Osteoblast (primary cell): ENCODE measurements at regions not wholly inside any gene's neighbourhood (a gene's known extent, or its start where the extent isn't known, plus 50 kb on each side); places are given as distances from the start of the nearest gene placed in this dataset.

ENCODE experiments used
- DNase-seq: peaks from one replicate; pipeline ENCODE4 v3.0.0; 2011; ENCODE audit warnings: low spot score, mixed read lengths; ENCODE audit not compliant: insufficient read length; ENCODE audit errors: missing footprints
- H2AFZ ChIP-seq: 2 replicates; pipeline ENCODE4 v1.6.0; 2011; ENCODE audit warnings: mild to moderate bottlenecking, low read length
- H3K27ac ChIP-seq: 2 replicates; pipeline ENCODE4 v1.5.1; 2011; ENCODE audit warnings: mild to moderate bottlenecking, low read depth, low read length, moderate library complexity
- H3K27me3 ChIP-seq: 2 replicates; pipeline ENCODE4 v1.6.0; 2012; ENCODE audit warnings: mild to moderate bottlenecking, control low read depth, inconsistent platforms, low read length, moderate library complexity; ENCODE audit not compliant: insufficient read depth
- H3K36me3 ChIP-seq: 2 replicates; pipeline ENCODE4 v1.5.1; 2011; ENCODE audit warnings: mild to moderate bottlenecking, low read length, control low read depth, moderate library complexity; ENCODE audit not compliant: insufficient read depth
- H3K4me1 ChIP-seq: 2 replicates; pipeline ENCODE4 v1.5.1; 2011; ENCODE audit warnings: mild to moderate bottlenecking, low read length, control low read depth, moderate library complexity; ENCODE audit not compliant: insufficient read depth
- H3K4me2 ChIP-seq: 2 replicates; pipeline ENCODE4 v1.6.0; 2011; ENCODE audit warnings: mild to moderate bottlenecking, low read length; ENCODE audit not compliant: insufficient read depth
- H3K4me3 ChIP-seq: fragments of 200-600 bp; sonication (generic); 3 replicates; pipeline ENCODE4 v1.5.1; 2012; ENCODE audit warnings: mild to moderate bottlenecking, low read length, inconsistent platforms; ENCODE audit not compliant: insufficient read depth
- H3K79me2 ChIP-seq: 2 replicates; pipeline ENCODE4 v1.6.0; 2012; ENCODE audit warnings: mild to moderate bottlenecking, low read length, control low read depth, inconsistent platforms; ENCODE audit not compliant: insufficient read depth
- H3K9me3 ChIP-seq: 2 replicates; pipeline ENCODE4 v1.5.1; 2011; ENCODE audit warnings: low read depth, low read length, control low read depth
- H4K20me1 ChIP-seq: 2 replicates; pipeline ENCODE4 v1.6.0; 2012; ENCODE audit warnings: mild to moderate bottlenecking, low read length, control low read depth; ENCODE audit not compliant: insufficient read depth
- CTCF ChIP-seq: IDR thresholded peaks from 2 replicates; pipeline ENCODE4 v1.5.1; 2011; ENCODE audit warnings: mild to moderate bottlenecking, low read depth, low read length, moderate library complexity; ENCODE audit errors: extremely low read depth

DNA sequence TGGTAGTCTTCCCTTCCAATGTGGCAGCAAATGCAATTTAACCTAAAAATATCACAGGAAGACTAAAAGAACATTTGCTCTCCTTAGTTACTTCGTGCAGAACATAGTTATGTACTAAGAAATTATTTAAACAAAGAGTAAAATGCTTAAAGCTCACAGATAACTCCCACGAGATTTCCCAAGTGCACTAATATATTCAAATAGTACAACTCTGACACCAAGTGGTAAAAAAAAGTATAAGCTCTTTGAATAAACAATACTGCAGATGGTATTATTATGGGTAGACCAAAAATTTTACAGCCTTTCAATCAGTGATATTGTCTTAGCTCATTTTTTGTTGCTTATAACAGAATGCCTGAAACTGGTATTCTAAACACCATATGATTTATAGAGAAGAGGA lies 52.8 kb upstream of the FILIP1 start:
- H3K79me2 ChIP-seq, result no peaks in the 10 kb centered on the region
- no peaks in the 10 kb centered on the region for H3K27me3 ChIP-seq
- no peaks in the 10 kb centered on the region for H3K9me3 ChIP-seq
- H2AFZ ChIP-seq, result no peak overlapping the region
- no peaks in the 10 kb centered on the region for H3K36me3 ChIP-seq
- no peaks in the 10 kb centered on the region for H3K4me1 ChIP-seq
- no peaks in the 10 kb centered on the region for H4K20me1 ChIP-seq
- TF ChIP-seq CTCF, result peak; percentile 46
- H3K4me3 ChIP-seq, result no peak overlapping the region
- H3K4me2 ChIP-seq, result no peak overlapping the region
- H3K27ac ChIP-seq, result no peak overlapping the region
- no peak for DNase-seq

DNA sequence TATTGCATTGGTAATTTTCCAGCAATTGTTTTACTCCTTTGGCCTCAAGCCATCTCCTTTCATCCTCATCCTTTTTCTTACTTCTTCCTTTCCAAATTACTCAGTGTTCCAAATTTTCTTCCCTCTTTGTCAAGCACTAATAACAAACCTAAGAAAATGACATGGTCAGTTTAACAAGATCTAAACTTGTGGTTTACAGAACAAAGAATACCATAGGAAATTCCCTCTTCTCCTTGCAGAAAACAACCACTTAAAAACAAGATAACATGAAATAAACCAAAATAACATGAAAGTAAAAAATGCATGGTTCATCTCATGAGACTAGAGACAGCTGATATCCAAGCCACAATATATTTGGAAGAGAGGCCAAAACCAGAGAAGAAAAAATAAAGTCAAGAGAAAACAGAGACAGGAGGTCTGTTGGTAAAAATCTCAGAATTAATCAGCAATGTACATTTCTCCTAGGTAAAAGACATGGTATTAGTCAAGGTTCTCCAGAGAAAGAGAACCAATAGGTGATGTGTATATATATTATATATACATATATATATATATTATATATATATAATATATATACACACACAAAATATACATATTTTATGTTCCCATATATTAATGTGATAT lies 51.0 kb upstream of the SENP6 start:
- H3K4me1 ChIP-seq, result no peaks in the 10 kb centered on the region
- no peak overlapping the region for H2AFZ ChIP-seq
- no peak for DNase-seq
- no peaks in the 10 kb centered on the region for H3K79me2 ChIP-seq
- no peaks in the 10 kb centered on the region for H4K20me1 ChIP-seq
- H3K36me3 ChIP-seq, result no peaks in the 10 kb centered on the region
- H3K4me3 ChIP-seq, result no peak overlapping the region
- no peak overlapping the region for H3K27ac ChIP-seq
- H3K9me3 ChIP-seq, result no peaks in the 10 kb centered on the region
- no peak overlapping the region for H3K4me2 ChIP-seq
- no peak for TF ChIP-seq CTCF
- H3K27me3 ChIP-seq, result no peaks in the 10 kb centered on the region

- Histone ChIP-seq H3K9me3 (no peaks in the 10 kb centered on the region), H3K4me3 (no peak overlapping the region), H3K36me3 (no peaks in the 10 kb centered on the region), H2AFZ (no peak overlapping the region), H3K4me1 (no peaks in the 10 kb centered on the region), H4K20me1 (no peaks in the 10 kb centered on the region), H3K27ac (no peak overlapping the region), H3K27me3 (no peaks in the 10 kb centered on the region), H3K4me2 (no peak overlapping the region), H3K79me2 (no peaks in the 10 kb centered on the region)
- no peak for TF ChIP-seq CTCF
- no peak for DNase-seq
Measured at GRCh38 chr6:75551367-75551952, 50.2 kb upstream of the SENP6 start.
